ENCODE measurements at regions not wholly inside any gene's neighbourhood (a gene's known extent, or its start where the extent isn't known, plus 50 kb on each side); places are given as distances from the start of the nearest gene placed in this dataset.

- TF ChIP-seq CTCF (IDR thresholded peaks at IDR 0.05; ENCODE audit: poor library complexity) (no peak), EZH2phosphoT487 (IDR thresholded peaks at IDR 0.05; ENCODE audit: low read depth, severe bottlenecking, unreplicated experiment) (no peak), EZH2 (IDR thresholded peaks at IDR 0.05; ENCODE audit: borderline replicate concordance) (no peak)
Observed at GRCh38 chr14:46008348-46008747, 643.2 kb downstream of the RPL10L start.
